Mesothelial cell of epicardium (in vitro differentiated cells): ENCODE measurements at regions not wholly inside any gene's neighbourhood (a gene's known extent, or its start where the extent isn't known, plus 50 kb on each side); places are given as distances from the start of the nearest gene placed in this dataset.

Experiments used
- DNase-seq, 2 experiments: peaks; one replicate each; pipeline ENCODE4 v3.0.0; 2021; ENCODE audit warnings: low spot score in 2 of 2; ENCODE audit not compliant: unreplicated experiment in 2 of 2
- H3K27ac Mint-ChIP-seq: 2 replicates; pipeline ENCODE4 v1.8.0; 2021; ENCODE audit warnings: mixed read lengths
- H3K27me3 Mint-ChIP-seq: 2 replicates; pipeline ENCODE4 v1.8.0; 2021; ENCODE audit warnings: low read depth, mixed read lengths
- H3K36me3 Mint-ChIP-seq: 2 replicates; pipeline ENCODE4 v1.8.0; 2021; ENCODE audit warnings: mixed read lengths
- H3K4me1 Mint-ChIP-seq: 2 replicates; pipeline ENCODE4 v1.8.0; 2021; ENCODE audit warnings: mixed read lengths
- H3K4me3 Mint-ChIP-seq: 2 replicates; pipeline ENCODE4 v1.8.0; 2021; ENCODE audit warnings: mild to moderate bottlenecking, moderate library complexity, mixed read lengths
- H3K9me3 Mint-ChIP-seq: 2 replicates; pipeline ENCODE4 v1.8.0; 2021; ENCODE audit warnings: mixed read lengths
- CTCF ChIP-seq: fragments of 200-600 bp; sonication (generic); IDR thresholded peaks from one replicate; pipeline ENCODE4 v1.5.0; 2021; ENCODE audit warnings: antibody characterized with exemption; ENCODE audit not compliant: unreplicated experiment

DNA sequence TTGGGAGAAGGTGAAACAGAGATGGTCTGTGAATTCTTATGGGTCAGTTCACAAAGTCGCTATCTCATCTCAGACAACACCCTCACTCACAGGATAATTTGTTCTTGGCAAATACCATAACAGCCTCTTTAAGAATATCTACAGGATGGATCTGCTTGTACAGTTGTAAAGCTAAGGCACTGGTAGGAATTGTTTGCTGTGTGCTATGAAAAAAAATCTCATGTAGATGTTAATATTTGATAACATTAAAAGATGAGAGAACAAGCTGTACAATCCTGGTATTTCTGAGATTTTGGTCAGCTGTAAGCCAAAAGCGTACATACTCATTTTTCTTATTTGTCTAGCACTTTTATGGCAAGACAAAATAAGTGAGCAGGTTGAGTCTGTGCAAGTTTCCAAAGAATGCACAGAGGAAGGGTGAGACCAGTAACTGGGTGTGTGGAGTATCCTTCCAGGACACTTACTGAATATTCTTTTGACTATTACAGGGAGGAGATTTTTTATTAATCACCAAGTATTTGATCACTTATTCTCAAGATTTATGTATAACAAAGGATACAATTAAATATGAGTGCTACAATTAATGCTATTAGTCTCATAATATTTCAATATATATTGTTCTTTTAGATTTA, 814.5 kb upstream of the MIR17HG start:
- Mint-ChIP-seq H3K4me3 (no peak overlapping the region), H3K36me3 (no peaks in the 10 kb centered on the region), H3K4me1 (peaks cover 7% of the 10 kb centered on the region), H3K27ac (no peak overlapping the region), H3K27me3 (no peaks in the 10 kb centered on the region), H3K9me3 (no peaks in the 10 kb centered on the region)
- TF ChIP-seq CTCF, result no peak
- DNase-seq, result no peak

DNA sequence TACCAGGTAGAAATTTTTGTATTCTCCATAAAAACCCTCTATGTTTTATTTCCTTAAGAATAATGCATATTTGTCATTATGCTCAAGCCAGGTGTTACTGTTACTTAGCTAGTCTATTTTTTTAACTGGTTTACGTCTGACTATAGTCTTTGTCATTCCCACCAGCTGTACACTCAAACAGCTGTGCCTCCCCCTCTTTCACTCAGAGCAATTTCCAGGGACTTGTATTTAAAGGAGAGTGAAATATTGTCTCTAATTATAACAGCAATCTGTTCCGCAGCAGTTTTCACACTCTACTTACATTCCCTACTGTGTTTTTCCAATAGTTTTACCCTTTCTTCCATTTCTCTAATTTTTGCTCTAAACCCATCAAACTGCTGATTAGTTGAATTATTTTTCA, 813.6 kb upstream of the MIR17HG start:
- Mint-ChIP-seq H3K4me3 (no peak overlapping the region), H3K36me3 (no peaks in the 10 kb centered on the region), H3K4me1 (peaks cover 7% of the 10 kb centered on the region), H3K27ac (no peak overlapping the region), H3K27me3 (no peaks in the 10 kb centered on the region), H3K9me3 (peaks cover 8% of the 10 kb centered on the region)
- no peak for TF ChIP-seq CTCF
- DNase-seq, result no peak

DNA sequence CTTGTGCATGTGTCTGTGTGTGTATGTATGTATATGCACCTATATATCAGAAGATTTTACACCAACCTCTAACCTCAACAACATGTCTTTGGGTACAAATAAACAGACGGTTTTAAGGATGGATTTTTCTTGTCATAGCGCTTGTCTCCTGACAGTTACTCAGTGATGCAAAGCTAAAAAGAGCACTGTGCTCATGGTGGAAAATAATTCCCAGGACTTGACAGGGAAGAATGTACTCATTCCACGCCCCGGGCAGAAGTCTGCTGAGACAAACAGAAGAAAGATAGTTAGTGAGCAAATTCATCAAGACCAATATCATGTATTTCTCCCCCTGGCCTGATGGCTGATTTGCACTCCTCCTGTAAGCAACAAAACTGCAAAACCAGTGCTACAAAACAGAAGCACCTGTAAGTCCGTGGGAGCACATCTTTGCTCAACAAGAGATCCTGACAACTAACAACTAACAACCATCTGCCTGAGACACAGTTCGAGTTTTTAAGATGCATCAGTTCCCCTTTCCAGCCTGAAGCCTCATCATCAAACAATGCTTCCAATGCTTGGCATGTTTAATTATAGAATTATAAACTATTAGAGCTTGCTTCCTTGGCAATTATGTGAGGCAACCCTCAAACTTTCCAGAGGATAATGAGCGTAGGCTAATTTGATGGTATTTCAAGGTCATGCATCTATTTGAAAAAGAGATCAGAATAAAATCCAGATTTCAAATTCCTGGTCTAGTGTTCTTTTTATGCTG, 812.7 kb upstream of the MIR17HG start:
- Mint-ChIP-seq H3K36me3 (peaks cover 3% of the 10 kb centered on the region), H3K9me3 (peaks cover 17% of the 10 kb centered on the region), H3K27ac (no peak overlapping the region), H3K4me1 (peaks cover 7% of the 10 kb centered on the region), H3K27me3 (no peaks in the 10 kb centered on the region), H3K4me3 (no peak overlapping the region)
- no peak for DNase-seq
- no peak for TF ChIP-seq CTCF

GRCh38 chr13:90535421-90535820, 812.1 kb upstream of the MIR17HG start:
- TF ChIP-seq CTCF, result no peak
- DNase-seq, result no peak
- Mint-ChIP-seq H3K36me3 (peaks cover 3% of the 10 kb centered on the region), H3K9me3 (peaks cover 23% of the 10 kb centered on the region), H3K4me1 (peaks cover 7% of the 10 kb centered on the region), H3K4me3 (no peak overlapping the region), H3K27ac (no peak overlapping the region), H3K27me3 (no peaks in the 10 kb centered on the region)

DNA sequence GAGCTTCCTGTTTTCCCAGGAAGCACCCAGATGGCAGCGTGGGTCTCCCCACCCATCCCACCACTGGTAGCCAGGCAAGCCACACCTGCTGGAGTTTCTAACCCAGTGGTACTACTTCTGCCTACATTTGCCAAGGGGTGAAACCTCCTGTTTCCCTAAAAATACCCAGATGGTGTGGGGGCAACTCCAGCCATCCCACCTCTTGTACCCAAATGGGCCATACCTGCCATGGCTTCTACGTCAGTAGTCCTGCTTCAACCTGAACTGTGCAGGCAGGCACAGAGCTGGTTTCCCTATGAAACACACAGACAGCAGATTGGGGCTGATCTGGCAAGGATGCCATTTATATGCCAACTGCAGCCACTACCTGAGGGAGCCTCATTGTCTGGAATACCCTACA, 809.4 kb upstream of the MIR17HG start:
- H3K4me1 Mint-ChIP-seq, result peaks cover 5% of the 10 kb centered on the region
- H3K36me3 Mint-ChIP-seq, result peaks cover 3% of the 10 kb centered on the region
- no peak for DNase-seq
- TF ChIP-seq CTCF, result no peak
- no peak overlapping the region for H3K4me3 Mint-ChIP-seq
- no peaks in the 10 kb centered on the region for H3K27me3 Mint-ChIP-seq
- no peak overlapping the region for H3K27ac Mint-ChIP-seq
- H3K9me3 Mint-ChIP-seq, result peaks cover 25% of the 10 kb centered on the region
